GM19438 (cell line): ENCODE measurements at regions not wholly inside any gene's neighbourhood (a gene's known extent, or its start where the extent isn't known, plus 50 kb on each side); places are given as distances from the start of the nearest gene placed in this dataset.
"Not testable (repeated sequence)": the region's sequence is repeated elsewhere in the genome, so short reads cannot be mapped to it uniquely, and the experiment has no call there.

Experiments used
- ATAC-seq: cut with Tn5 transposase; IDR thresholded peaks from one replicate; pipeline ENCODE4 v1.9.1; 2021; ENCODE audit warnings: low read depth; ENCODE audit not compliant: unreplicated experiment

DNA sequence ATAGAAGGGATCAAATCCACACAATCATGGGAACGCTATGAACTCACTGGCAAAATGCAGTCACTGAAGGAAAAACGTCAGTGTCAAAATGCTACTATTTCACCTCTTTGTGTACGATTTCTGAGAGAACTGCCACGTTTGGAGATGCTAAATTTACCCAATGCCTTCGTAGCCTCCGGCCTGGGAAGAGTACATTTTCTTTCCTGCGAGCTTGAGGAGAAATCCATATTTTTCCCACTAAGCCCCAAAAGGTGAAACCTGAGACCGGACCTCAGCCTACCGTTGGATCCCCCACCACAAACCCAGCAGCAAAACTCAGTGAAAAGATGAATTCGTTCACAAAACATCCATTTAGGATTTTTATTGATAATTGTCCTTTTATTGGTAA is 131.7 kb downstream of the GPX5 start:
- no peak for ATAC-seq

GRCh38 chr6:28657769-28658465 is 132.2 kb downstream of the GPX5 start:
- peak; percentile 60 for ATAC-seq

DNA sequence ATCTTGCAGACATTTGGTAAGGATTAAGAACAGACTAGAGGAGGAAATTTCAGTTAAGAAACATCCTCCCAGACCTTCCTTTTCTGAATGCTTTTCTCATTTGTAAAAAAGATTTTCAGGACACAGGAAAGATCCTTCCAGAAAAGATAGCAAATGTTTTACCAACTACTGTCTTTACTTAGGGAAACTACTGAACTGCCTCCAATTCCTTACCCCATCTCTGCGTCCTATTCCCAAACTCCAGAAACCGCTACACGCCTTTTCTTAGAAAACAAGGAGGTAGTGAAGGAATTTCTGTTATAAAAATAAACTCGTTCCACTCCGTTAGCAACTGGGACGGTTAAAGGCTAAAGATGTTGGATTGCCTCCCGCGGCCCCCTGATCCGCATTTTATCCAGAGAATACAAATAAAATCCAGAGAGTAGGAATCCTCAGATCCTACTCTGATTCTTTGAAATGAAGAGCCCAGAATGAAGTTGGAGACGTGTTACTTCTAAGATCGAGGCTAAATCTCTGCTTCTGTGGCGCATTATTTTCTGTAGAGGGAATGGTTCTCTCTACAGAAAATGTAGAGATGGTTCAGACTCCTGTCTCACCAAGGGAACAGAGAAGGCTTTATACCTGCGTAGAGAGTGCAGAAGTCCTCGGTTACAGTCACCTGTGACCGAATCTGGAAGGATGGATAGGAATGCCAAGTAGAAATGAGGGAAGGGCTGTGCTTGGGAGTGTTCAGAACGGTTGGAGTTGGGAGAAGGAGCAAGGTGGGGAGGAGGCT is 133.0 kb downstream of the GPX5 start:
- ATAC-seq: no peak

- no peak for ATAC-seq
Observed at GRCh38 chr6:28659250-28659566, 133.5 kb downstream of the GPX5 start.

DNA sequence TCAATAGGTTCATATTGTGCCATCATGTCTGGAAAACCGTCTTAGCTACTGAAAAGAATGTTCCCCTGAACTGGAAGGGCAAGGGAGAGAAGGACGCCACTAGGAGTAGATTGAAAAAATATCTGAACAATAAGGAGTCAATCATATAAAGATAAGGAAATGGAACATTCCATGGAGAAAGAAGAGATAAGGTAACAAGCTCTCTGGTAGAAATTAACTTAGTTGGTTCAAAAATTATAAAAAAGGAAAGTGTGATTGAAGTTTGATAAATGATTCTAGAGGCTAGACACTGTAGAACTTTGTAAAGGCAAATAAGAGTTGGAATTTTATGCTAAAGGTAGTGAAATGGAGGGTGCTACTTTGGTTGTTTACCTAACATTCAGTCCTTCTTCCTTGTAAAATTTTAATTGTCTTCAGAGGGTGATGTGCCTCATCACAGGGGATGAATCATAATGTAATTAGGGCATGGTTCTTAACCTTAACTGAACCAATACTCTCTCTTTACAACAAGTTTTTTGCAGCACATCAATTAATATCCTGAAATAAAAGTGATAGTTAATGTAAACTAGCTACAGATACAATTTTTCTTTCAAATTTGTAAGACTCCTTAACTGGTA is 135.5 kb downstream of the GPX5 start:
- ATAC-seq: no peak

DNA sequence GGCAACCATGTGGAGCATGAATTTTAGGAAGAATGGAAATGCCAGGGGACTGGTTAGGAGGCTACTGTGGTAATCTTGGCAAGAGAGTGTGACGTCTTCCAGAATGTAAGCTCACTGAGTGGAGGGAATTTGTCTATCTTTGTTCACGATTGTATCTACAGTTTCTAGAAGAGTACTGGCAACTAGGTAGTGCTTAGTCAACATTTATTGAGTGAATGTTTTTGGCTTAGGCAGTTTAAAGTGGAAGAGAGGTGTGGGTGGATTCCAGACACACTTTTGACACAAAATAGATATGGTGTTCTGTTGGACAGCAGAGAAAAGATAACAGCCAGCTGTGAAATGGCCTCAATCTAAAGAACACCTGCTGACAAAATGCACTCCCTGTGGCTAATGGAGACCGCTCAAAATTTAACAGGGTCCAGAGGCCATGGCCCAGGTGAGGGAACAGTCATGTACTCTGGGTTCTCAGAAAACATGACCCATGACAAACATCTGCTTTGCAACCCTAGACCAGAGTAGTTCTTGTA is 139.3 kb downstream of the GPX5 start:
- no peak for ATAC-seq

DNA sequence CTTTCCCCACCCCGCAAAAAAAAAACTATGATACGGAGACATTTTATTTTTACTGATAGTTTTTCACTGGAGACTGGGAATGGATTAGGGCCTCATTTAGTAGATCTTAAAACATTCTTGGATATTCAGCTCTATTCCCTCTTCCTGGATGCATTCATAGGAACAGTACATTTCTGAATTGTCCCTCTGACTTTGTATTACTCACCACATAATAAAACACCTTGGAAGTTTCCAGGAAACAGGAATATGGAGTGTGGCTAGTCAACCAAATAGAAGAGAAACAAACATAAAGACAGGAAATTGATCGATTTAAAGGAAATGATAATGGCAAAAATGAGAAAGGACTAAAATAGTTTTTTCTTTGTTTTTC is 147.7 kb downstream of the GPX5 start:
- ATAC-seq: no peak

DNA sequence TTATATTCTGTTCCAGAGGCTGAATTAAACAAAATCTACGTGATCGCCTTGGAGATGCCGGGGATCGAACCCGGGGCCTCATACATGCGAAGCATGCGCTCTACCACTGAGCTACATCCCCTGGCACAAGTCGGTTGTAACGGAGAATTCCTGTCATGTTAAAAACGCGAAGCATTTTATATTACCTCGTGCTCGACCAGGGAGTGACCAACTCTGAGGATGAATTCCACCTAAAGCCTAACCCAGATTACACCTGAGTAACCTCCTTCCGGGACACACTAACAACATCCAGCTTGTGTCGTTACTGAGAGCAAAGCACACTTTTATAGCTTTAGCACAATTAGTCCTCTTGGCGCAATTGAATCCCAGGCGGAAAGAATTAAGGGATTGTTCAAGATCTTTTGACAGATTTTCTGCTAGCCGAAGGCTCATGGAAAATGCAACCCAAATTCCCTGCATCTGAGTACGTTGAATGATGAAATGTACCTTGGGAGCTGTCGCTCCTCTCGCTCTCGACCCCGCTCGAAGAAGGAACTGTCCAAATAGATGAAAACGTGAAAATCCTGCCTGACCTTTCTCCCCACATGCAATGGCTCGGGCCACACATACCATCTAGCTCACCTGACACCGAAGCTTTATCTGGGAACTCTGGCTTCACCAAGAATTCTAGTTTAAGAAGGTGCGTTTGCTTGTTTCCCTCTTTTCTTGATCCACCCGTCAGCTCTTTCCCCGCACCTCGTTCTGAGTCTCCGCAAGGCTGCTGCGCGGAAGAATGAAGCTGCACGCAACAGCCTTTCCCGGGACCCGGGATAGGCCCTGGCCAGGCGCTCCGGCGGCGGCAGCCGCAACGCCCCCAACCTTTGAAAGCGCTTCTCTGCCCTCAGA is 148.3 kb downstream of the GPX5 start:
- no peak for ATAC-seq

DNA sequence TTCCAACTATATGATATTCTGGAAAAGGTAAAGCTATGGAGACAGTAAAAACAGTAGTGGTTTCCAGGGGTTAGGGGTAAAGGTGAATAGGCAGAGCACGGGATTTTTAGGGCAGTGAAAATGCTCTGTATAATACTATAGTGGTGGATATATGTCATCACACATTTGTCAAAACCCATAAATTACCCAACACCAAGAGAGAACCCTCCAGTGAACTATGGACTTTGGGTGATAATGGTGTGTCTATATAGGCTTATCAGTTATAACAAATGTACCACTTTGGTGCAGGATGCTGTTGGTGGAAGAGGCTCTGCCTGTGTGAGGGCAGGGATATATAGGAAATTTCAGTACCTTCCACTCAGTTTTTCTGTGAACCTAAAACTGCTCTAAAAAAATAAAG is 149.9 kb downstream of the GPX5 start:
- ATAC-seq: no peak

- ATAC-seq: no peak
Observed at GRCh38 chr6:28682542-28682941, 156.9 kb downstream of the GPX5 start.

DNA sequence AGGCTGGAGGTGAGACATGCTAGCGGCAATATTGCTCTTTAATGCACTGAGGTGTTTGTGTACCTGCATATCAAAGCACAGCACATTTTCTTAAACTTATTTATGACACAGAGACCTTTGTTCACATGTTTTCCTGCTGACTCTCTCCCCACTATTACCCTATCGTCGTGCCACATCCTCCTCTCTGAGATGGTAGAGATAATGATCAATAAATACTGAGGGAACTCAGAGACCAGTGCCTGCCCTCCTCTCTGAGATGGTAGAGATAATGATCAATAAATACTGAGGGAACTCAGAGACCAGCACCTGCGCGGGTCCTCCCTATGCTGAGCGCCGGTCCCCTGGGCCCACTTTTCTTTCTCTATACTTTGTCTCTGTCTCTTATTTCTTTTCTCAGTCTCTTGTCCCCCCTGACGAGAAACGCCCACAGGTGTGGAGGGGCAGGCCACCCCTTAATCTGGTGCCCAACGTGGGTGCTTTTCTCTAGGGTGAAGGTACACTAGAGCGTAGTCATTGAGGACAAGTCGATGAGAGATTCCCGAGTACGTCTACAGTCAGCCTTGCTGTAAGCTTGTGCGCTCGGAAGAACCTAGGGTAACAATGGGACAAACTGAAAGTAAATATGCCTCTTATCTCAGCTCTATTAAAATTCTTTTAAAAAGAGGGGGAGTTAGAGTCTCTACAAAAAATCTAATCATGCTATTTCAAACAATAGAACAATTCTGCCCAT is 157.4 kb downstream of the GPX5 start:
- not testable (repeated sequence) for ATAC-seq

DNA sequence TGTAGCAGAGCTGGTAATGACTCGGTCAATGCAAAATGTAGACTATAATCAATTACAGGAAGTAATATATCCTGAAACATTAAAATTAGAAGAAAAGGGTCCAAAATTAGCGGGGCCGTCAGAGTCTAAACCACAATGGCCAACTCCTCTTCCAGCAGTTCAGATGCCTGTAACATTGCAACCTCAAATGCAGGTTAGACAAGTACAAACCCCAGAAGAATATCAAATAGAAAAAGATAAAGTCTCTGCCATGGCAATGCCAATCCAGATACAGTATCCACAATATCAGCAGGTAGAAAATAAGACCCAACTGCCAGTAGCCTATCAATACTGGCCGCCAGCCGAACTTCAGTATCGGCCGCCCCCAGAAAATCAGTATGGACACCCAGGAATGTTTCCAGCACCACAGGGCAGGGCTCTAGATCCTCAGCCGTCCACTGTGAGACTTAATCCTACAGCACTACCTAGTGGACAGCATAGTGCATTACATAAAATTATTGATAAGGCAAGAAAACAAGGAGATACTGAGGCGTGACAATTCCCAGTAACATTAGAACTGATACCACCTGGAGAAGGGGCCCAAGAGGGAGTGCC is 158.4 kb downstream of the GPX5 start:
- no peak for ATAC-seq

DNA sequence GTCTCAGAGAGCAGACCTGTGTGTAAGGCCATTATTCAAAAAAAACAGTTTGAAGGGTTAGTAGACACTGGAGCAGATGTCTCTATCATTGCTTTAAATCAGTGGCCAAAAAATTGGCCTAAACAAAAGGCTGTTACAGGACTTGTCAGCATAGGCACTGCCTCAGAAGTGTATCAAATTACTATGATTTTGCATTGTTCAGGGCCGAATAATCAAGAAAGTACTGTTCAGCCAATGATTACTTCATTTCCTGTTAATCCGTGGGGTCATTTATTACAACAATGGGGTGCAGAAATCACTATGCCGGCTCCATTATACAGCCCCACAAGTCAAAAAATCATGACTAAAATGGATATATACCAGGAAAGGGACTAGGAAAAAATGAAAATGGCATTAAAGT is 160.3 kb downstream of the GPX5 start:
- ATAC-seq: not testable (repeated sequence)

- not testable (repeated sequence) for ATAC-seq
Observed at GRCh38 chr6:28686446-28687027, 160.9 kb downstream of the GPX5 start.

GRCh38 chr6:28687309-28687981 is 161.8 kb downstream of the GPX5 start:
- ATAC-seq: not testable (repeated sequence)

DNA sequence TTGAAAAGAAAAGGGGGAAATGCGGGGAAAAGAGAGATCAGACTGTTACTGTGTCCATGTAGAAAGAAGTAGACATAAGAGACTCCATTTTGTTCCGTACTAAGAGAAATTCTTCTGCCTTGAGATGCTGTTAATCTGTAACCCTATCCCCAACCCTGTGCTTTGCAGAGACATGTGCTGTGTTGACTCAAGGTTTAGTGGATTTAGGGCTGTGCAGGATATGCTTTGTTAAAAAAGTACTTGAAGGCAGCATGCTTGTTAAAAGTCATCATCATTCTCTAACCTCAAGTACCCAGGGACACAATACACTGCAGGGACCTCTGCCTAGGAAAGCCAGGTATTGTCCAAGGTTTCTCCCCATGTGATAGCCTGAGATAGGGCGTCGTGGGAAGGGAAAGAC is 166.3 kb downstream of the GPX5 start:
- ATAC-seq: not testable (repeated sequence)

DNA sequence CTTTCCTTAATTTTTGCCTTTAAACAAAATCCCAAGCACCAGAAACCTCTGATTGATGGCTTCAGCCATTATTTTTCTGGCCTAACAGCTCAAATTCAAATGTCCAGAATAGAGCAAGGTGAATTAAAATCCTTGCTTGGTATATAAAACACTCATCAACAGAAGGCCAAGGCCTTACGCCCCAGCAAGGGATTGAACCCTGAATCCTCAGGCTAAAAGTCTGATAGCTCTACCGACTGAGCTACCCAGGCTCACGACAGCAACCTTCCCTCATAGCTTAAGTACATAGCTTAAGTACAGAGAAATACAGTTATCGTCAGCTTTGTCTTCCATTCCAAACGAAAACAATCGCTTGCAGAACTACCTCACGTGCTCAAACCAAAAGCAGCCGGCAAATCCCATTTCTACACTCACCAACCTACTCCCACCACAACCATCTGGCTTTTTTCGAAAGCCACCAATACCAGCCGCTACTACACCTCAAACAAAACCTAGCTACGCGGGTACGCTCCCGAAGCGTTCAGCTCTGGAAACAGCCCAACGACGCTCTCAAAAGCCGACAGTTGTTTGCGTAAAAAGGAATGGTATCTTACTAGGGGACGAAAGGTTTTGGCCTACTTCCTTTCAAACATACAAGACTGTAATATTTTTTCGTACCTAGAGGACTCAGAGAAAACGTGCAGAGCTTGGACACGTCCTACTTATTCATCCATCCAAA is 167.5 kb downstream of the GPX5 start:
- ATAC-seq: no peak

DNA sequence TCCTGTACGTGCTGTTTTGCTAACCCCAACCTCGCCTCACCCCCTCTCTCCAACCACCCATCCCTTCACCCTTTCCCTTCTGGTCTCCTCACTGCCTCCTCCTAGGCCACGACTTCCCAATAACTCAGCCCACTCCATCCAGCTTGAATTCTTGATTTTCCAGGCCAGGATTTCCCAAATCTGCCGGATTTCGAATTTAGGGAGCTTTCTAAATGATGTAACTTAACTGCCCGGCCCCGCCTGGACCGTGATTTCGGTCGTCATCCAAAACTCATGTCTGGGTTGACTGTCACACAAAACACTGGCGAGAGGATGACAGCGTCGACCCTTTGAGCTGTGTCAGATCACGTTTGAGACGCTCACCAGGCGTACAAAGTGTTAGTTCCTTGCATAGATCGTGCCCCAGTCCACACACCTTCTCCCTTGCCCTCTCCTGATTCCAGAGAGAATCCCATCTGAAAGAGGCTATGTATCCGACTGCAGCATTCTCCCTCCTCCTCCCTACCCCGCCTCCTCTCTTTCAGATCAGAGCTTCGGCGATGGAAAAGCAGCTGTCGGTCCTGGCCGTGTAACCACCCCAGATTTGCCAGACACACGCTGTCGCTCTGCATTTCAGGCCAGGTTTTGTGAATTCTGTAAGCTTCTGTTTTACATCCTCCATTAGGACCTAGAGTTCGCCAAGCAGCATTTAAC is 168.2 kb downstream of the GPX5 start:
- ATAC-seq: no peak
